ENCODE measurements at regions not wholly inside any gene's neighbourhood (a gene's known extent, or its start where the extent isn't known, plus 50 kb on each side); places are given as distances from the start of the nearest gene placed in this dataset.
A peak's percentile ranks its signal among the peaks of the same experiment; 100 is the strongest.
"Not testable (repeated sequence)": the region's sequence is repeated elsewhere in the genome, so short reads cannot be mapped to it uniquely, and the experiment has no call there.

DNA sequence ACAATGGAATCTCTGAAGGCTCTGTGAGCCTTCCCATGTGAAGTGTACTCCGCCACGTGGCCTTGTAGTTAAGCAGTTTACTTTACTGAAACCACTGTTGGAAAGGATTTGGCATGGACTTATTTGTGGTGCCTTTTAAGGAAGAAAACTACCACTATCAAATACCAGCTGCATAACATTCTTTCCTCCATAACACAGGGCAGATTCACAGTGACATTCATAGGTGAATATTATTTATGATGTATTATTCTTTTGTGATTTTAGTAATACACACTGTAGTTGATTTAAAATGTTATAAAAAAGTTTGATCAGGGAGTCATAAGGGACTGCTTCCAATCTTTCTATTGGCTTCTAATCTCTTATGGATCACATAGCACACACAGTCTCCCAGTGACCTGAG, 192.5 kb upstream of the AGTR2 start:
- H3K4me3 Mint-ChIP-seq (ENCODE audit: unreplicated experiment): no peak overlapping the region
- no peak for FAIRE-seq
- no peaks in the 10 kb centered on the region for H3K4me1 Mint-ChIP-seq (ENCODE audit: low read depth, unreplicated experiment)

GRCh38 chrX:115983148-115983547, 187.4 kb upstream of the AGTR2 start:
- H2AFZ ChIP-seq (ENCODE audit: low read depth, low read length); H3K9me3 Mint-ChIP-seq (ENCODE audit: unreplicated experiment); H4K20me1 ChIP-seq (ENCODE audit: insufficient read depth, low read length); H3K27ac ChIP-seq (ENCODE audit: low read depth, low read length); H3K9me3 ChIP-seq (ENCODE audit: insufficient read depth, low read depth, low read length); H3K27me3 ChIP-seq (ENCODE audit: insufficient read depth, low read length); H3K36me3 ChIP-seq (ENCODE audit: insufficient read depth, low read length); H3K9ac ChIP-seq (ENCODE audit: low read length); DNase-seq (ENCODE audit: low read depth); H3K4me1 ChIP-seq (ENCODE audit: insufficient read depth, low read length); H3K79me2 ChIP-seq (ENCODE audit: insufficient read depth, low read length); H3K4me3 Mint-ChIP-seq (ENCODE audit: unreplicated experiment); H3K4me2 ChIP-seq (ENCODE audit: low read length); FAIRE-seq; H3K4me1 Mint-ChIP-seq (ENCODE audit: low read depth, unreplicated experiment); H3K27me3 Mint-ChIP-seq (ENCODE audit: low read depth, unreplicated experiment); H3K36me3 Mint-ChIP-seq (ENCODE audit: low read depth, unreplicated experiment); H3K27ac Mint-ChIP-seq (ENCODE audit: unreplicated experiment); H3K4me3 ChIP-seq (ENCODE audit: insufficient read depth, low read depth, low read length): not testable (repeated sequence)

More for the DNA sequence above, 192.5 kb upstream of the AGTR2 start:
- Histone ChIP-seq H3K9ac (ENCODE audit: low read length) (no peak overlapping the region), H4K20me1 (ENCODE audit: insufficient read depth, low read length) (no peaks in the 10 kb centered on the region), H3K4me1 (ENCODE audit: insufficient read depth, low read length) (no peaks in the 10 kb centered on the region), H3K4me2 (ENCODE audit: low read length) (no peak overlapping the region), H3K27me3 (ENCODE audit: insufficient read depth, low read length) (no peaks in the 10 kb centered on the region), H3K79me2 (ENCODE audit: insufficient read depth, low read length) (no peaks in the 10 kb centered on the region), H3K27ac (ENCODE audit: low read depth, low read length) (no peak overlapping the region), H3K4me3 (ENCODE audit: insufficient read depth, low read depth, low read length) (no peak overlapping the region), H3K36me3 (ENCODE audit: insufficient read depth, low read length) (no peaks in the 10 kb centered on the region), H3K9me3 (ENCODE audit: insufficient read depth, low read depth, low read length) (no peaks in the 10 kb centered on the region), H2AFZ (ENCODE audit: low read depth, low read length) (no peak overlapping the region)
- Mint-ChIP-seq H3K27me3 (ENCODE audit: low read depth, unreplicated experiment) (no peaks in the 10 kb centered on the region), H3K36me3 (ENCODE audit: low read depth, unreplicated experiment) (no peaks in the 10 kb centered on the region), H3K9me3 (ENCODE audit: unreplicated experiment) (no peaks in the 10 kb centered on the region), H3K27ac (ENCODE audit: unreplicated experiment) (no peak overlapping the region)
- TF ChIP-seq EZH2 (IDR thresholded peaks at IDR 0.05; ENCODE audit: insufficient read depth, low read length): no peak
- no peak for TF ChIP-seq CTCF (IDR thresholded peaks at IDR 0.05; ENCODE audit: insufficient read depth, low read depth, low read length)
- no peak for DNase-seq (ENCODE audit: low read depth)

DNA sequence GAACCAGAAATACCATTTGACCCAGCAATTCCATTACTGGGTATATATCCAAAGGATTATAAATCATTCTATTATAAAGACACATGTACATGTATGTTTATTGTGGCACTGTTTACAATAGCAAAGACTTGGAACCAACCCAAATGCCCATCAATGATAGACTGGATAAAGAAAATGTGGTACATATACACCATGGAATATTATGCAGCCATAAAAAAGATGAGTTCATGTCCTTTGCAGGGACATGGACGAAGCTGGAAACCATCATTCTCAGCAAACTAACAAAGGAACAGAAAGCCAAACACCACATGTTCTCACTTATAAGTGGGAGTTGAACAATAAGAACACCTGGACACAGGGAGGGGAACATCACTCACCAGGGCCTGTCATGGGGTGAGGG, 183.1 kb upstream of the AGTR2 start:
- not testable (repeated sequence) for H2AFZ ChIP-seq (ENCODE audit: low read depth, low read length); H3K27ac Mint-ChIP-seq (ENCODE audit: unreplicated experiment); H3K36me3 ChIP-seq (ENCODE audit: insufficient read depth, low read length); H3K4me2 ChIP-seq (ENCODE audit: low read length); H3K27me3 Mint-ChIP-seq (ENCODE audit: low read depth, unreplicated experiment); H3K36me3 Mint-ChIP-seq (ENCODE audit: low read depth, unreplicated experiment); H3K4me3 ChIP-seq (ENCODE audit: insufficient read depth, low read depth, low read length); H3K27ac ChIP-seq (ENCODE audit: low read depth, low read length); DNase-seq (ENCODE audit: low read depth); H3K9me3 ChIP-seq (ENCODE audit: insufficient read depth, low read depth, low read length); H4K20me1 ChIP-seq (ENCODE audit: insufficient read depth, low read length); H3K9me3 Mint-ChIP-seq (ENCODE audit: unreplicated experiment); H3K9ac ChIP-seq (ENCODE audit: low read length); H3K79me2 ChIP-seq (ENCODE audit: insufficient read depth, low read length); H3K4me1 ChIP-seq (ENCODE audit: insufficient read depth, low read length); H3K27me3 ChIP-seq (ENCODE audit: insufficient read depth, low read length); H3K4me1 Mint-ChIP-seq (ENCODE audit: low read depth, unreplicated experiment); FAIRE-seq; H3K4me3 Mint-ChIP-seq (ENCODE audit: unreplicated experiment)

- no peak for TF ChIP-seq CTCF (IDR thresholded peaks at IDR 0.05; ENCODE audit: insufficient read depth, low read depth, low read length)
- TF ChIP-seq EZH2 (IDR thresholded peaks at IDR 0.05; ENCODE audit: insufficient read depth, low read length): no peak
- Mint-ChIP-seq H3K36me3 (ENCODE audit: low read depth, unreplicated experiment) (no peaks in the 10 kb centered on the region), H3K27me3 (ENCODE audit: low read depth, unreplicated experiment) (no peaks in the 10 kb centered on the region), H3K9me3 (ENCODE audit: unreplicated experiment) (no peaks in the 10 kb centered on the region), H3K4me1 (ENCODE audit: low read depth, unreplicated experiment) (peaks cover 2% of the 10 kb centered on the region), H3K27ac (ENCODE audit: unreplicated experiment) (no peak overlapping the region), H3K4me3 (ENCODE audit: unreplicated experiment) (no peak overlapping the region)
- Histone ChIP-seq H3K36me3 (ENCODE audit: insufficient read depth, low read length) (no peaks in the 10 kb centered on the region), H3K27me3 (ENCODE audit: insufficient read depth, low read length) (no peaks in the 10 kb centered on the region), H3K4me2 (ENCODE audit: low read length) (no peak overlapping the region), H3K4me1 (ENCODE audit: insufficient read depth, low read length) (no peaks in the 10 kb centered on the region), H3K9me3 (ENCODE audit: insufficient read depth, low read depth, low read length) (no peaks in the 10 kb centered on the region), H2AFZ (ENCODE audit: low read depth, low read length) (no peak overlapping the region), H4K20me1 (ENCODE audit: insufficient read depth, low read length) (no peaks in the 10 kb centered on the region), H3K79me2 (ENCODE audit: insufficient read depth, low read length) (no peaks in the 10 kb centered on the region), H3K9ac (ENCODE audit: low read length) (no peak overlapping the region), H3K27ac (ENCODE audit: low read depth, low read length) (no peak overlapping the region), H3K4me3 (ENCODE audit: insufficient read depth, low read depth, low read length) (no peak overlapping the region)
- DNase-seq (ENCODE audit: low read depth): no peak
- FAIRE-seq: peak; percentile 94
Observed at GRCh38 chrX:115988825-115989224, 181.7 kb upstream of the AGTR2 start.

All from astrocyte (in vitro differentiated cells and primary cell).